ENCODE measurements at regions not wholly inside any gene's neighbourhood (a gene's known extent, or its start where the extent isn't known, plus 50 kb on each side); places are given as distances from the start of the nearest gene placed in this dataset.
"Not testable (repeated sequence)": the region's sequence is repeated elsewhere in the genome, so short reads cannot be mapped to it uniquely, and the experiment has no call there.

DNA sequence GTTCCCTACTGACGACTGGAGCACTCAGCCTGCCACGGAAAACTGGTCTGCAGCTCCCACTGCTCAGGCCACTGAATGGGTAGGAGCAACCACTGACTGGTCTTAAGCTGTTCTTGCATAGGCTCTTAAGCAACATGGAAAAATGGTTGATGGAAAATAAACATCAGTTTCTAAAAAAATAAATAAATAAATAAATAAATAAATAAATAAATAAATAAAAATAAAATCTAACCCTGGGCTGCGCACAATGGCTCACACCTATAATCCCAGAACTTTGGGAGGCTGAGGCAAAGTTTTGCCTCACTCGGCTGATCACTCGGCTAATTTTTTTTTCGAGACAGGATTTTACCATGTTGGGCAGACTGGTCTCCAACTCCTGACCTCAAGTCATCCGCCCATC is 102.0 kb upstream of the DUSP21 start:
- not testable (repeated sequence) for TF ChIP-seq POLR2A, CTCF (IDR thresholded peaks at IDR 0.05)
